HepG2 (cell line): ENCODE measurements at regions not wholly inside any gene's neighbourhood (a gene's known extent, or its start where the extent isn't known, plus 50 kb on each side); places are given as distances from the start of the nearest gene placed in this dataset.

Experiments used
- ATAC-seq: fragments of 200-7000 bp; cut with Tn5 transposase; 3 replicates; pipeline ENCODE4 v1.9.1; 2020; ENCODE audit warnings: mild to moderate bottlenecking, moderate library complexity
- BruUV-seq: library from RNA; stranded (reverse); fragments of 400-500 nt; replicated peaks from 2 replicates; lab custom pipeline; 2021; lab: Mats Ljungman, UMichigan
- CTCF ChIA-PET: fragments of 300-600 bp; formaldehyde crosslinking; extraction: SDS; loops from one replicate; lab custom pipeline; 2021; ENCODE audit warnings: low total read pairs, inconsistent platforms, low intra/inter-chr PET ratio; lab: Yijun Ruan, JAX
- POLR2A ChIA-PET: fragments of 350-600 bp; sonication (Branson Sonifier 250); formaldehyde crosslinking; loops from one replicate; lab custom pipeline; 2020; ENCODE audit warnings: antibody characterized with exemption, inconsistent platforms; lab: Yijun Ruan, JAX
- DNase-seq: peaks from one replicate; pipeline ENCODE4 v3.0.0-alpha.2; 2015; ENCODE audit warnings: low spot score
- FAIRE-seq: peaks from 3 replicates; lab custom pipeline; 2011; peaks lifted over from hg19 to GRCh38; lab: Jason Lieb, UNC
- H2AFZ ChIP-seq: one replicate; pipeline ENCODE4 v1.6.1; 2011; ENCODE audit warnings: low read length, inconsistent platforms
- H3K27ac ChIP-seq: fragments of 300-600 bp; 3 replicates; pipeline ENCODE4 v1.8.0; 2011; ENCODE audit warnings: mixed run types, mild to moderate bottlenecking, mixed read lengths, low read length, inconsistent platforms; ENCODE audit not compliant: insufficient read depth; ENCODE audit errors: extremely low read length
- H3K27me3 ChIP-seq, 2 experiments: fragments of 200-600 bp in 1 of 2; 2 replicates in 1 of 2; 3 replicates in 1 of 2; pipeline versions ENCODE4 v1.6.0 to v1.8.0; 2011; ENCODE audit warnings: low read length in 2 of 2, mild to moderate bottlenecking in 2 of 2, moderate library complexity in 2 of 2, inconsistent platforms in 1 of 2; ENCODE audit not compliant: insufficient read depth in 2 of 2, control insufficient read depth in 1 of 2
- H3K36me3 ChIP-seq, 2 experiments: fragments of 200-600 bp in 1 of 2; replicated peaks in 1 of 2; 2 replicates in 1 of 2; 3 replicates in 1 of 2; pipeline versions ENCODE4 v1.5.1 to v1.8.0; 2011; ENCODE audit warnings: low read length in 2 of 2, inconsistent platforms in 1 of 2; ENCODE audit not compliant: insufficient read depth in 2 of 2, control insufficient read depth in 1 of 2
- H3K4me1 ChIP-seq: 2 replicates; pipeline ENCODE4 v1.5.1; 2012; ENCODE audit warnings: low read length, inconsistent platforms; ENCODE audit not compliant: insufficient read depth
- H3K4me2 ChIP-seq: 2 replicates; pipeline ENCODE4 v1.6.0; 2011; ENCODE audit warnings: low read depth, low read length, inconsistent platforms
- H3K4me3 ChIP-seq, 3 experiments: fragments of 200-600 bp in 1 of 3; sonication (generic), shearing (Covaris generic) in 1 of 3; replicated peaks in 1 of 3; 2 replicates each; pipeline ENCODE4 v1.5.1; 2011 to 2016; ENCODE audit warnings: low read length in 3 of 3, inconsistent platforms in 2 of 3, low read depth in 2 of 3, mild to moderate bottlenecking in 2 of 3, control low read depth in 1 of 3, mixed read lengths in 1 of 3; ENCODE audit not compliant: insufficient read depth in 1 of 3
- H3K79me2 ChIP-seq: one replicate; pipeline ENCODE4 v1.6.1; 2011; ENCODE audit warnings: low read length, inconsistent platforms; ENCODE audit not compliant: insufficient read depth
- H3K9ac ChIP-seq: 2 replicates; pipeline ENCODE4 v1.6.0; 2011; ENCODE audit warnings: mild to moderate bottlenecking, low read depth, low read length, inconsistent platforms; ENCODE audit not compliant: insufficient read depth
- H3K9me3 ChIP-seq: 2 replicates; pipeline ENCODE4 v1.5.1; 2012; ENCODE audit warnings: mild to moderate bottlenecking, low read length
- H4K20me1 ChIP-seq: 2 replicates; pipeline ENCODE4 v1.6.0; 2011; ENCODE audit warnings: inconsistent platforms, mild to moderate bottlenecking, low read length, moderate library complexity; ENCODE audit not compliant: insufficient read depth
- BORCS8-MEF2B ChIP-seq: sonication (generic); formaldehyde crosslinking; IDR thresholded peaks from 2 replicates; pipeline ENCODE4 v1.8.0; 2022; ENCODE audit warnings: mild to moderate bottlenecking, missing genetic modification reagents
- PREB ChIP-seq: sonication (generic); formaldehyde crosslinking; IDR thresholded peaks from 2 replicates; pipeline ENCODE4 v1.4.0; 2020; ENCODE audit warnings: missing genetic modification reagents
- PTBP1 ChIP-seq: fragments of 200-400 bp; formaldehyde crosslinking; IDR thresholded peaks from 2 replicates; pipeline ENCODE4 v1.6.1; 2018; ENCODE audit warnings: low read length, low read depth; ENCODE audit not compliant: poor library complexity, severe bottlenecking
- RFX5 ChIP-seq: IDR thresholded peaks from 2 replicates; pipeline ENCODE4 v1.6.1; 2011; ENCODE audit warnings: low read depth, low read length, improper control_type of control experiment
- TRAFD1 ChIP-seq: sonication (generic); formaldehyde crosslinking; IDR thresholded peaks from 2 replicates; pipeline ENCODE4 v1.5.1; 2020; ENCODE audit warnings: missing genetic modification reagents, mild to moderate bottlenecking, borderline replicate concordance
- ZBTB7B ChIP-seq: sonication (generic); formaldehyde crosslinking; IDR thresholded peaks from 2 replicates; pipeline ENCODE4 v1.4.0; 2020; ENCODE audit warnings: missing genetic modification reagents
- ZNF263 ChIP-seq: sonication (generic); formaldehyde crosslinking; IDR thresholded peaks from 2 replicates; pipeline ENCODE4 v1.4.0; 2020; ENCODE audit warnings: missing genetic modification reagents
- ZNF280B ChIP-seq: sonication (generic); formaldehyde crosslinking; IDR thresholded peaks from 2 replicates; pipeline ENCODE4 v1.5.0; 2020; ENCODE audit warnings: missing genetic modification reagents, mild to moderate bottlenecking, borderline replicate concordance
- ZNF318 ChIP-seq: sonication (generic); formaldehyde crosslinking; IDR thresholded peaks from 2 replicates; pipeline ENCODE4 v1.4.0; 2020; ENCODE audit warnings: mild to moderate bottlenecking, missing genetic modification reagents
- ZNF850 ChIP-seq: sonication (generic); formaldehyde crosslinking; conservative IDR thresholded peaks from 2 replicates; pipeline ENCODE4 v1.9.0; 2021; ENCODE audit warnings: mild to moderate bottlenecking, missing genetic modification reagents
- WGBS: methylation state at CpG from one replicate; pipeline ENCODE4 v1.1.6; 2017; ENCODE audit warnings: low lambda C conversion rate; 5-methylcytosine and 5-hydroxymethylcytosine counted together
- in situ Hi-C: cut with HindIII; loops from 2 replicates; pipeline ENCODE4 v1.10.0; 2017; ENCODE audit warnings: low pct_unique_long_range_greater_than_20kb; ENCODE audit not compliant: extremely low pct_ligation_motif_present
- intact Hi-C: fragments of 100-400 bp; cut with micrococcal nuclease; formaldehyde crosslinking; loops from one replicate; pipeline ENCODE4 v1.10.0; 2022; ENCODE audit not compliant: unreplicated experiment

GRCh38 chr15:81809543-81809942, 236.3 kb downstream of the MEX3B start (continued):
- TF ChIP-seq ZNF850 (CRISPR knock-in tag), result no peak
- no peak for TF ChIP-seq RFX5
- TF ChIP-seq PTBP1, result no peak

GRCh38 chr15:81807806-81808205, 238.0 kb downstream of the MEX3B start:
- no peaks in the 10 kb centered on the region for H3K79me2 ChIP-seq
- intact Hi-C loops (no loop called here), in situ Hi-C loops (no loop called here)
- H4K20me1 ChIP-seq, result no peaks in the 10 kb centered on the region
- no peaks in the 10 kb centered on the region for H3K9me3 ChIP-seq
- no peaks in the 10 kb centered on the region; a peak in 1 of 5 replicates for H3K27me3 ChIP-seq
- H3K9ac ChIP-seq, result no peak overlapping the region
- WGBS, result 3% methylated on average over 3 of the region's 3 CpGs
- no peak for ATAC-seq
- no peak overlapping the region for H3K4me3 ChIP-seq
- BruUV-seq, result no TSS peak
- ChIA-PET POLR2A (no interaction called here), CTCF (no interaction called here)
- H2AFZ ChIP-seq, result no peak overlapping the region
- no peak overlapping the region for H3K4me2 ChIP-seq
- H3K4me1 ChIP-seq, result no peaks in the 10 kb centered on the region
- H3K27ac ChIP-seq, result no peak overlapping the region
- FAIRE-seq, result no peak
- H3K36me3 ChIP-seq, result no peaks in the 10 kb centered on the region
- DNase-seq, result no peak
- no peak for TF ChIP-seq BORCS8-MEF2B (CRISPR knock-in tag)
- no peak for TF ChIP-seq PREB (CRISPR knock-in tag)
- no peak for TF ChIP-seq ZNF263 (CRISPR knock-in tag)
- TF ChIP-seq ZNF318 (CRISPR knock-in tag), result no peak
- no peak for TF ChIP-seq ZNF280B (CRISPR knock-in tag)
- TF ChIP-seq TRAFD1 (CRISPR knock-in tag), result no peak
- TF ChIP-seq ZBTB7B, result no peak
